ENCODE measurements at regions not wholly inside any gene's neighbourhood (a gene's known extent, or its start where the extent isn't known, plus 50 kb on each side); places are given as distances from the start of the nearest gene placed in this dataset.

DNA sequence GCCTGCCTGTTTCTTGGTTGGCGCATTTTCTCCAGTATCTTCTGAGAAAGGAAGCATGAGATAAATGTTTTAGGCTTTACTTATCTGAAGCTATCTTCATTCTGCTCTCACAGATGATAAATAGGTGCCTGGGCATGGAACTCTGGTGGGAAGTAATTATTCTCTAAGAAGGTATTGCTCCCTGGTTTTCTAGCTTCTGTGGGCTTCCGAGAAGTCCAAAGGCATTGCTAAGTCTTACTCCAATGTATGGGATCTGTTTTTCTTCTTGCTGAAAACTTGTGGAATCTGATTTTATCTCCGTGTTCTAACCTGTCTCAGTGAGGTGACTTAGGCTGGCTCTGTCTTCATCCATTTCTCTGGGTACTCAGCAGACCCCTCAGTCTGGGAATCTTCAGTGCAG lies 224.4 kb upstream of the HS6ST1 start:
- DNase-seq: no peak

- DNase-seq: no peak
Observed at GRCh38 chr2:128543646-128544045, 225.0 kb upstream of the HS6ST1 start.

- DNase-seq: no peak
Observed at GRCh38 chr2:128544321-128545037, 225.8 kb upstream of the HS6ST1 start.

DNA sequence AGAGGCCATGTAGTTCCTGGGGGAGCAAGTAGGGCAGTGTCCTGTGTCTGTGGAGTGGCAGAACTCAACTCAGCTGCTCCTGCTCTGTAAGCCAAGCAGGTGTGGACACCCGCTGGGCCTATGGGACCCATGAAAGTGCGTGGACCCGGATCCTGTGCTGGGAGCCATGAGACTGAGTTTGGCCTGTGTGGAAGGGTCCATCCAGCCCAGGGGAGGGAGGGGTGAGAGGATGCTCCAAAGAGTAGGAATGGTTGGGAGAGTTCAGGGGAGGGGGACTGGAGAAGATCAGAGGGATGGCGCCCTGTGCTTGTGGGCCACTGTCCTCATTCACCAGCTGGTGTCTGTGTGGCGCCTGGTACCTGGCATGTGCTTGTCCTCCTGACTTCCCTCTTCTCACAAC lies 226.4 kb upstream of the HS6ST1 start:
- no peak for DNase-seq

- DNase-seq: no peak
Observed at GRCh38 chr2:128545829-128546228, 227.2 kb upstream of the HS6ST1 start.

DNA sequence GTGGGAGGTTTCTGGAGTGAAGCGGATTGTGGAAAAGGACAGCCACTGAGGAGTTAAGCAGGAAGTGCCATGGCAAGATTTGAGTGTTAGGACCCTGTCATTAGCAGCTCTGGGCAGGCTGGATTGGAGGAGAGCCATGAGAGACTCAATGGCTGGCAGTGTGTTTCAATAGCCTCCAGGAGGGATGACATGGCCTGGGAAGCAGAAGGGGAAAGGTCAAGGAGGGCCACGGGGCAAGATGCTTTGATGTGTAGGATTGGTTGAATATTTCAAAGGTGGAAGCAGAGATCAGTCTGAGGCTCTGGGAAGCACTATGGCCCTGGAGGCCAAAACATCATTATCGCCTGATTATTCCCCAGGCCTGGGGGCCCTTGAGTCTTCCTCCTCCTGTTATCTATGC lies 229.0 kb upstream of the HS6ST1 start:
- no peak for DNase-seq

DNA sequence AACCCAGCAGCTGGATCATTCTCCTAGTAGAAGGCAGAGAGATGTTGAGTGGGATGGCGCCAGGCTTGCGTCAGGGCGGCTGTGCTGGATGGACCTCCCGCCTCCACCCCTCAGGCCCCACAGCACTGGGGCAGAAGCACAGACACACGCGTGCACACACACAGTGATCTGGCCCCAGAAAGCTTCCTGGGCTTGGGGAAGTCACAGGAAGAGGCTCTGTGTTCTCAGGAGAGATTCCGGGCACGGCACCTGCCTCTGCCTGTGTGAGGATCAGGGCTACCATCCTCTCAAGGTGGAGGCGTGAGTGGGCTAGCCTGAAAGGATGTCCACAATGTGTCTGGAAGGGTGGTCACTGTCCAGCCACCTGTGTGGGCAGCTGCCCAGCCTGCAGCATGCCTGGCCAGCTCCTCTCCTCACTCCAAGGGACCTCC lies 229.8 kb upstream of the HS6ST1 start:
- DNase-seq: no peak

- DNase-seq: no peak
Observed at GRCh38 chr2:128549094-128549493, 230.4 kb upstream of the HS6ST1 start.

- no peak for DNase-seq
Observed at GRCh38 chr2:128549646-128550260, 231.1 kb upstream of the HS6ST1 start.

DNA sequence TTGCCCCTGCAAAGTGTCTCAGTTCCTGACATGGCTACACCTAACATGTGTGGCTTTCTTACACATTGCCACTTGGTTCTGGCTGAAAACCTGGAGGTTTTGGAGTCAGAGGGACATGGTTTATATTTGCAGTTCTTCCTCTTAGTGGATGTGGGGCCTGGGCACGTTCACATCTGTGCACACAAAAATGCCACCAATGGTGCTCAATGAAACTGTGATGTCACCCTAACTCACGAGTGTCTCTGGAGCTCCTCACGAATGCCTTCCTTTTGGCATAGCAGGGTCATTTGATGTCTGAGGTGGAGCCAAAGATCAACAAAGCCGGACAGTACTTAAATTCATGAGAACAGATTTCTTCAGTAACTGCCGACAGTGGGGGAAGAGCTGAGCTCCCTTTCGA lies 231.7 kb upstream of the HS6ST1 start:
- DNase-seq: no peak

DNA sequence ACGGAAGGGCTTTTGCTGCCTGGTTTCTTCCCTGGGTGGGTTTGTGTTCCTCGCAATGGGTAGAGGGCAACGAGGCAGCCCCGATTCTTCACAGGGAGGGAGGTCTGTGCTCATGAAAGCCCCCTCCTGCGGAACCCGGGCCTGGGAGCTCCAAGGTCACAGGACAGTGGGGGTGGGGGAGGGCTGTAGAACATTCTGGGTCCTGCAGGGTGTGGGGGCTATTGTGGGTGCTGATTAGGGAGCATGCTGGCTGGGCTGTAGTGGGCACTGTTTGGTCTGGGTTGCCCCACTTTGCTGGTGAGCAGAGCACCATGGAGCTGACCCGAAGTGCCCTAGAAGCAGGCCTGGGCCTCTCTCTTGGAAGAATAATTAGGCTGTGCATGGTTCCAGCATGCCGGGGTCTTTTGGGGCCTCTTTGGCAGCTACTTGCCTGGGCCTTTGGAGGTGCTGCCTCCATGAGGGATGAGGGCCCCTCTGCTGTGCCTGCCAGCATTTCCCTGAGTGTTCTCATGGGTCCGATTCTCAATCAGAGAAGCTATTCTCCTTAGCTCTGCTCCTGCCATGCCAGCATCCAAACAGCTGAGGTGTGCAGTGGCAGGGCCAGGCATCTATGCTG lies 232.2 kb upstream of the HS6ST1 start:
- no peak for DNase-seq

GRCh38 chr2:128551435-128551834 lies 232.8 kb upstream of the HS6ST1 start:
- DNase-seq: no peak

DNA sequence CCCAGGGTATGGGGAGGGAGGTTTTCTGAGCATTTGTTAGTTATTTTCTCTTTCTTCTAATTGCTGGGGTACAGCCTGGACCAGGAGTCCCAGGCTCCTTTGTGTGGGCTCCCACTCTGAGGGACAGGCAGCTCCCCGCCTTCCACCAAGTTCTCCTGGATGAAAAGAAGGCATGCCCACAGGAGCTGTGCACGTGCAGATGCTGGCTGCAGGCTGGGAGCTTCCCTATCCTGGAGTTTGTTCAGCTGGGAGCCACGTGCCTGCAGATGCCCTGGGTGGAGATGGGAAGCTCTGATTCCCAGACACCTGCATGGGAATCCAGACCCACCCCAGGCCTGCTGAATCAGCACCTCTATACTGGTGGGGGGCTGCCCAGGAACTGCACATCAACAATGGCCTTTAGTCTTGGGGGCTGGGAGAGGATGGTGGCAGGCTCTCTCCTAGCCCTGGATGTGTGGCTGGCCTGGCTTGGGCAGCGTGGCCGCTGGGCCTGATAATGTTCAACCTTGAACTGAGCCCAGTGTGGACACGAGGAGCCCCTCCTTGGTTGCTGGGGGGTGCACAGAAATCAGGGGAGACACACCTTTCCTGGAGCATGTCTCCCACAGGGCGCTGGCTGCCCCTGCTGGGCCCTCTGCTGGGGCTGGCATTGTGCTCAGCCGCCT lies 233.6 kb upstream of the HS6ST1 start:
- DNase-seq: no peak

- DNase-seq: no peak
Observed at GRCh38 chr2:128552806-128553551, 234.3 kb upstream of the HS6ST1 start.

- no peak for DNase-seq
Observed at GRCh38 chr2:128554151-128554769, 235.6 kb upstream of the HS6ST1 start.

GRCh38 chr2:128555433-128555832 lies 236.8 kb upstream of the HS6ST1 start:
- no peak for DNase-seq

GRCh38 chr2:128556089-128556488 lies 237.4 kb upstream of the HS6ST1 start:
- DNase-seq: no peak

DNA sequence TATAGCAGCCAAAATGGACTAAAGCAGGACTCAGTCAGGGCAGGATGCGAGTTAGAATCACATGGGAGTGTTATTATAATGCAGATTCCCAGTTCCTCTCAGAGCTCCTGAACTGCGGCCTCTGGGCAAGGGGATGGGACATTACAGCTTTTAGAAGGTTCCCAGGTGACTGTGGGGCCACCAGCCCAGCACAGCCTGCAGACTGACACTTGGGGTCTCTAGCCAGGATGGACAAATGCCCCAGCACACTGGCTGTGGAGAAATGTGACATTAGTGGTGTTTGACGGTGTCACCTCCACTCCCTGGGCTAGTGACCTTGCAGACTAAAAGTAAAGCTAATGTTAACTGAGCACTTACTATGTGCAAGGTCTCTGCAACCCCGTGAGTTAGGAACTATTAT lies 238.0 kb upstream of the HS6ST1 start:
- DNase-seq: no peak

GRCh38 chr2:128557069-128557468 lies 238.4 kb upstream of the HS6ST1 start:
- no peak for DNase-seq

- DNase-seq: no peak
Observed at GRCh38 chr2:128557831-128558241, 239.2 kb upstream of the HS6ST1 start.

- no peak for DNase-seq
Observed at GRCh38 chr2:128558441-128558840, 239.8 kb upstream of the HS6ST1 start.

- DNase-seq: no peak
Observed at GRCh38 chr2:128558895-128559532, 240.3 kb upstream of the HS6ST1 start.

All from stimulated activated CD8-positive, alpha-beta memory T cell treated with anti-CD3 and anti-CD28 coated beads, Interleukin-4, amount 100 ng/mL, for 48 hours (primary cell).